UCSD-AML1 (cell line): ENCODE measurements at regions not wholly inside any gene's neighbourhood (a gene's known extent, or its start where the extent isn't known, plus 50 kb on each side); places are given as distances from the start of the nearest gene placed in this dataset.
"Not testable (repeated sequence)": the region's sequence is repeated elsewhere in the genome, so short reads cannot be mapped to it uniquely, and the experiment has no call there.

Experiments
- DNase-seq: peaks from one replicate; lab custom pipeline; 2025; ENCODE audit not compliant: unreplicated experiment; lab: John Stamatoyannopoulos, UW

DNA sequence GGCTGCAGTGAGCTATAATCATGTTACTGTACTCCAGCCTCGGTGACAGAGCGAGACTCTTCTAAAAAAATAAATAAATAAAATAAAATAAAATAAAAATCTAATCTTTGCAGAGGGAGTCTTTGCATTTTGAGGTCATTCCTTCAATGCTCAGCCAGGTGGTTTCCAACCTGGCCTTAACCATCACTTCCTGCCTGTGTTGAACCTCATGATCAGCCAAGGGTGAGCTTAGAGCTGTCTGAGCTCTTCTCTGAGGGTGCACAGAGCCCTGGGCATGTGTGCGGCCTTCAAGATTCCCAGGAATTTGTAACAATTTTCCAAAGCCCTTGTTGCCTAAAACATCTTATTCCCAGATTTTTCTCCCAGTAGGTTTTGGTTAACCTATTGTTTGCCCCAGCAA is 94.3 kb downstream of the KCNJ12 start:
- not testable (repeated sequence) for DNase-seq

DNA sequence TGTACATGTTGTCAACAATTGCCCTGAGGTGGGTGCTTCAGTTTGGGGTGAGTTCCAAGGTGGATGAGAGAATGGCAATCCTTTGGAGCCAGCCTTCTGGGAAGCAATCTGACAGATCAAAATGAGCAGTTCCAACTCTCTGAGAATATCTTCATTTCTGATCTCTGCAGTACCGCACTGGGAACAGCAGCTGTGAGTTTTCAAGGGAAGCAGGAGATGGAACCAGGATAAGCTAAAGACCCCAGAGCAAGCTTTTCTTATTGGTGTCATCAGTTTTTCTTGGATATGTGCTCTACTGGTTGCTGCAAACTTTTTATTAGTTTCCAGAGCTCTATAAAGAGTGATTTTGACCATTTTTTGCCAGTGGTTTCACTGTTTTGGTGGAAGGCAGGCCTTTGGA is 94.7 kb downstream of the KCNJ12 start:
- no peak for DNase-seq

DNA sequence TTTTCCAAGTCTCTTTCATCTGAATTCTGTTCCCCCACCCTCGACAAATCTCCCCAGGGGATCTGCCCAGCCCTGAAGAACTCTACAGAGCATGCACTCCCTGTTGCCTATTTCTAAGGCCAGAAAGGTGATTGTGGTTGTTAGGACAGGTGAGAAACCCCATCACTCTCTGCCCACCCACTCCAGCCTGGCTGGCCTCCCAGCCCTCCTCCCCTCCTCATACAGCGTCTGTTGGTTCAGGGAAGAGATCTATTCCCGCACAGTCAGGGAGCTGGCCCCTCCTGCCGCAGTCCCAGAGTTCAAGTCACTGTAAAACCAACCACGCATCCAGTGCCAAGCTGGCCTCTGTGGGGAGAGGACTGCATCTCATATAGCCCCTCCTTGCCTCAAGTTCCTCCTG is 98.7 kb downstream of the KCNJ12 start:
- DNase-seq: no peak

DNA sequence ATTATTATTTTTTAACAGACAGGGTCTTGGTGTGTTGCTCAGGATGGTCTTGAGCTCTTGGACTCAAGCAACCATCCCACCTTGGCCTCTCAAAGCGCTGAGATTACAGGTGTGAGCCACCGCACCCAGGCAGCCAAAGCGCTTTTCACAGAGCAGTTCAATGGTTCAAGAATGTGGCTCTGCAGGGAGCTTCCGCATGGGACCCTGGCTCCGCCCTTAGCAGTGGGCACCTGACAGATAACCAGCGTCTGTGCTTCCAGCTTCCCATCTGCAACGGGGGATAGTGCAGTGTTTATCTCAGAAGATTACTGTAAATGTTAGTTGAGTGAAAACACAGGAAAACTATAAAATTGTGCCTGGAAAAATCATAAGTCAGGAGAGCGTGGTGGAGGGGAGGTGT is 99.4 kb downstream of the KCNJ12 start:
- no peak for DNase-seq

DNA sequence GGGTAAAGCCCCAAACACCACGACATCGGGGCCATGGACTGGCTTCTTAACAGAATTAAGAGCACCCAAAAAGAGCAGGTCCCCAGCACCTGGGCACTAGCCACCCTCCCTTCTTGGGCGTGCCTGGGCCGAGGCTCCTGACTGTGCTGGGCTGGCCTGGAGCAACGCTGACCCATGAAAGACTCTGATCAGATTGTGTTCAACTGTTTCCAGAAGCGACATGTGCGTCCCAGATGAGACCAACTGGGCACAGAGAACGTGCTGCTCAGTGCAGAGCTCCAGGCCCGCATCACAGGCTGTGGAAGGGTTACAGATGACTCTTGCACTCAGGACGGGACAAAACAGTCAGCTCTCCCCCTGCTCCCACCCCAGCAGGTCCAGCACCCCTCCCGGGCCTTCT is 100.7 kb downstream of the KCNJ12 start:
- no peak for DNase-seq

DNA sequence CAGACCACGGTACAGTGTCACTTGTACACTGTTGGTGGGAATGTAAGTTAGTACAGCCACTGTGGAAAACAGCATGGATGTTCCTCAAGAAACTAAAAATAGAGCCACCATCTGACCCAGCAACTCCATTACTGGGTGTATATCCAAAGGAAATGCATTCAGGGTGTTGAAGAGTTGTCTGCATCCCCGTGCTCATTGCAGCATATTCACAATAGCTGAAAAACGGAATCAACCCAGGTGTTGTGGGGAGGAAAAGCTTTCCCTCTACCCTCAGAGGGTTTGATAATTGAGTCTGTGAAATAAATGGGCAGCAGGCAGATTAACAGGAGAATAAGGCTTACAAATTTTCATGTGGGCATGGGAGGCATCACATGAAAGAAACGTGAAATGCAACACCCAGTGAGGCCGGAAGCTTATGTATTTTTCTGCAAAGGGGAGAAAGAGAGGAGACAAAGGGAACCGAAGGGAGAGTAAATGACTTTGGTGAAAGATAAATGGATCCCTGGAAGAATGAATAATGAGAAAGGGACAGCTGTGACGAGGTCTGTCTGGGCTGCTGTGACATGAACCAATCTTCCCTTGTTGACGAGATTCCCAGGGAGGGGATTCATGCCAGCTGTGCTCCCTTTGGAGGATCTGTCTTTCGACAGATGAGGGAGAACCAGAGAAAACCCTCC is 106.2 kb downstream of the KCNJ12 start:
- DNase-seq: no peak

DNA sequence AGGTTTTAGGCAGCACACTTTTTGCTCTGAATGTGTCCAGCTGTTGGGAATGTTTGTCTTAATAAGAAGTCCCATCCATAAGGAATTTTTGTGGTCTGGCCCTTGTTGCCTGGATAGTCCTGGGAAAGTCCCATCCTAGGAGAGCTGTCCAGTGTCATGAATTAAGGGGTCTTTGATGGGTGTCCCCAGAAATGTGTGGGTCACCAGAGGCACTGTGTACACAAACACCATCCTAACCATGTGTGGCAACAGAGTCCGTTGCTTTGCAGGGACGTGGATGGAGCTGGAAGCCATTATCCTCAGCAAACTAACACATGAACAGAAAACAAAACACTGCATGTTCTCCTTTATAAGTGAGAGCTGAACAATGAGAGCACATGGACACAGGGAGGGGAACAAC is 111.9 kb downstream of the KCNJ12 start:
- not testable (repeated sequence) for DNase-seq

DNA sequence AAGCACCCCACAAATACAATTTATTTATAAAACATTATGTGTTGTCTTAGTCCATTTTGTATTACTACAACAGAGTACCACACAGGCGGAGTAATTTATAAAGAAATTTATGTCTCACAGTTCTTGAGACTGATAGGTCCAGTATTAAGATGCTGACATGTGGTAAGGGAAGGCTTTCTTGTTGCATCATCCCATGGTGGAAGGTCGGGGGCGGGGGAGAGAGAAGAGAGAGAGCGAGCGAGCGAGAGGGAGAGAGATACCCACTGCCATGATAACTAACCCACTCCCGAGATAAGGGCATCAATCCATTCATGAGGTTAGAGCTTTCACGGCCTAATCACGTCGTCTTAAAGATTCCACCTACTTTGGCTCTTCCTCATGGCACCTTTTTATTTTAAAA is 117.8 kb downstream of the KCNJ12 start:
- no peak for DNase-seq

DNA sequence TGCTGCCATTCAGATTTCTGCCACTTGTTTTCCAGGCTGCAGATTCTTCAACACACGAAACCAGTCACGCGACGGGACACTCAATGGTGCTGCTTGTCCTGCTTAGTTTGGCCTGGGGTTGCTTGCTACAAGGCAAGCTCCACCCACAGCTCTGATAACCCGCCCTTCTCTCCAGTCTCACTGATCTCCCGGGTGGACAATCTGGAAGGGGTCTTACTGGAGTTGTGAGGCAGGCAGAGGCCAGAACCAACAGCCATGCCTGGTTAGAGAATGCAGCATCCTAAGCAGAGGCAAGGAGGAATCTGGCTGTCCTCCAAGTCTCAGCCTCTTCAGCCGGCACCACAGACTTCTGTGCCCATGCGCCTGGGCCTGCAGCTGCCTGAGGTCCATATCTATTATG is 119.1 kb downstream of the KCNJ12 start:
- DNase-seq: no peak

DNA sequence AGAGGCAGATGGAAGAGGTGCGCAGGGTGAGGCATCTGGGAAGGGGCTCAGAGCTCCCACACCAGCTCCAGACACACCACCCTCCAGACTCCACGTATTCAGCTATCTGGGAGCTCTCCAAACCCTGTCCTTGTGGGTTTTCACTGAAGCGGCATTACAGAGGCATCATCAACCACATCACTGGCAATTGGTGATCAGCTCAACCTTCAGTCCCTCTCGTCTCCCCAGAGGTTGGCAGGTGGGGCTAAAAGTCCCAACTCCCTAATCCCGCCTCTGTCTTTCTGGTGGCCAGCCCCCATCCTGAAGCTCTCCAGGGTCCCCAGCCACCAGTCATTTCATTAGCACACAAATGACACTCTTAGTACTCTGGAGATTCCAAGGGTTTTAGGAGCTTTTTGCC is 123.9 kb downstream of the KCNJ12 start:
- DNase-seq: no peak

DNA sequence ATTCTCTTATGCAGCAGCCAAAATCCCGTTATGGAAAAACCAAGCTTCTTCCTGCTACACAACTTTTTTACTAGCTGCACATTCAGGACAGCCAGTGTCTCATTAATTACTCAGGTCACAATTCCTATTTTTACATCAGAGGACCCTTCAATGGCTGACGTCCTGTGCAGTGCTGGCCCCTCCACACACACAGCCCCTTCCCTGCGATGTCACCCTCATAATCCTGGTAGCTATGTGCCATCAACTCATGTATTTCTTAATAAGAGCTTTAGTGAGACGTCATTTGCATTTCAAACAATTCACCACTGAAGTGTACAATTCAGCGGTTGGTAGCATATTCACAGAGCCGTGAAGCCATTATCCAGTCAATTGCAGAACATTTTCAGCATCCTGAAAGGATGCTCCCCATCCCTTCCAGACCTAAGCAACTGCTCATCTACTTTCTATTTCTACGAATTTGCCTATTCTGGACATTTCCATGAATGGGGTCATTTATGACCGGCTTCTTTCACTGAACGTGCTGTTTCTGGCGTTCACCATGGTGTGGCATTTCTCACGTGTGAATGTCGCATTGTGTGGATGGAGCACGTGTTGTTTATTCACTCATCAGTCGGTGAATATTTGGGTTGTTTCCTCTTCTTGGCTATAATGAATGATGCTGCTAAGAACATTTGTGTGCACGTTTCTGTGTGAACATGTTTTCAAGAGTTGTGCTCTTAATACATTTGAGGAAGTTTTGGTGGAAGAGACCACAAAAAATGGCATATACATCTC is 126.0 kb downstream of the KCNJ12 start:
- not testable (repeated sequence) for DNase-seq

DNA sequence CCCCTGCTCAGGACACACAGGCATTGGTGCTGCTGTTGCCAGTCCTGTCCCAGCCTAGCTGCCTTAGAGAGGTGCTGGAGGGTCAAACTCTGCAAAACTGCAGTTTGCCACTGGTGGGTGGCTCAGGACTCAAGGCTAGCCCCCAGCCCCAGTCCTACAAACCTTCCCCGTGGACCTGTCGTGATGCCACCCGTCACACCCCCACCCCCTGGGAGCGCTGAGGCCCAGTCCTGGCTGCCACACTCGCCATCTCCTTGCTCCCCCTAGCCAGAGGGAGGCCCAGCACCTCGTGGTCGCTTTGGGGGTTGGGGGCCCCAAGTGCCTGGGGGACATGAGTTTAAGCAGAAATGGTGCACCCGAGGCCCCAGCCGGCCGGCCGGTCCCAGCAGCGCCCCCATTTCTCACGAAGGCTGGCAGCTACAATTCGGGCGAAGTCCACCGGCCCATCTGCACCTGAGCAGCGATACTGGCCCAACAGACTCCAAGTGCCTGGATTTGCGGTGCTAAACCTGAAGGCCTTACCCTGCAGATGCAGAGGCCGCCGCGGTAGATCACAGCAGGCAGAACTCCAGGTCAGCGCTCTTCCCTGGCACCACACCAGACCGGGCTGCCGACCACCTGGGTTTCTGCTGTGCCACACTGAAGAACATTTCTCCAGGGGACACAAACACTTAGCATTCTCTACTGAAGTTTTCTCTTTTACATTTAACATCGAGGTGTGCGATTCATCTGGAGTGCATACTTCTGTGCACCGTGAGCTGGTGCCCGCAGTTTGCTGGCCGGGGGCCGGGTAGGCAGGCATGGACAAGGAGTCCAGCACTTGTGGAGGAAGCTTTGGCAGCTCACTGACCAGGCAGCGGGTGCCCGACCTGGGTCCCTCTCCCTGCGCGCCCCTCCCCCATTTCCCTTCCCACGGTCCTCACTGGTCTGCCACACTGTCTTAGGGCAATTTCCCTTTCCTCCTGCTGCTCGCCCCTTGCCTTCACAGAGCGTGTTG is 130.0 kb downstream of the KCNJ12 start:
- no peak for DNase-seq

DNA sequence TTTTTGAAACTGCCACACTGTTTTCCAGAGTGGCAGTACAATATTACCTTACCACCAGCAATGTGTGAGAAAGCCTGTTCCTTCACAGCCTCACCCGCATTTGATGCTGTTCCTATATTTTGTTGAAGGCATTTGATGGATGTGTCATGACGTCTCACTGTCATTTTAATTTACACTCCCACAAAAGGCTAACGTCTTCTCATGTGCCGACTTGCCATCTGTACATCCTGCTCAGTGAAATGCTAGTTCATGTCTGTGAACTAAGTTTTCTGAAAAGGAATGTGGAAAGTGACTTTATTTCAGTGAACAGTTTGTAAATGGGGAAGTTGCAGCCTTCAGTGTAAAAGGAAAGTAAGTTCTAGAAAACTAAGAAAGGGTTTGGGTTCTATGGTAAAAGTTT is 131.6 kb downstream of the KCNJ12 start:
- DNase-seq: not testable (repeated sequence)

DNA sequence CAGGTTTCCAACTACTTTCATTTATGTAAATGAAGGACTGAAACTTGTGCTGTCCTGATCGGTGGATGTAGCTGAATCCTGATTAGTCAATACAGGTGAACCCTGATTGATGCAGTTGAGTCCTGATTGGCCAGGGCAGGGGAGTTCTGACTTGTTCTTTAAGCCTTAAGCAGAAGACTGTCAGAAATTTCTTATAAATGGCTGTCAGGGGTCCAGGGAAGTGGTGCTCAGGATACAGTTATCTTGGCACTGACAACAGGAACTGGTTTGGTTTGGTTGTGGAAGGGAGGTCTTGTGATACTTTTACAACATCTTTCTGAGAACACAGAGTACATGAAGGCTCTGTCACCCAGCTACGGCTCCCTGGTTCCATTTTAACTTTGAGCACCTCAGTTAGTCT is 132.1 kb downstream of the KCNJ12 start:
- DNase-seq: no peak

DNA sequence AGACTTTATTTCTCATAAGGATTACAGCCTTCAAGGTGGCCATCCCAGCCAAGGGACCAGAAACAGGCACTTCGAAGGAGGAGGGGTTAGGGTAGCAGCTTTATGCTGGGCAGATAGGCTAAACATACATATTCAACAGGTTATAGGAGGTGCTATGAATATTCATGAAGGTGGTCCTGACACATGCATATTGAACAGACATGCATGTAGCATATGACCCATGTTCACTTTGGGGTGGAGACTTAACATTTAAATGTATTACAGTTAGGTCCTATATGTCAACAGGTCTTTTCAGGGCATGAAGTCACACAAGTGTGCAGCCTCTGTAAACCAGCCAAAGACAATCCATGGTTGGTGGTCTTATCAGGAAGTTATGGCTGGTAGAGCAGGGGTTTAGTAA is 133.2 kb downstream of the KCNJ12 start:
- not testable (repeated sequence) for DNase-seq

DNA sequence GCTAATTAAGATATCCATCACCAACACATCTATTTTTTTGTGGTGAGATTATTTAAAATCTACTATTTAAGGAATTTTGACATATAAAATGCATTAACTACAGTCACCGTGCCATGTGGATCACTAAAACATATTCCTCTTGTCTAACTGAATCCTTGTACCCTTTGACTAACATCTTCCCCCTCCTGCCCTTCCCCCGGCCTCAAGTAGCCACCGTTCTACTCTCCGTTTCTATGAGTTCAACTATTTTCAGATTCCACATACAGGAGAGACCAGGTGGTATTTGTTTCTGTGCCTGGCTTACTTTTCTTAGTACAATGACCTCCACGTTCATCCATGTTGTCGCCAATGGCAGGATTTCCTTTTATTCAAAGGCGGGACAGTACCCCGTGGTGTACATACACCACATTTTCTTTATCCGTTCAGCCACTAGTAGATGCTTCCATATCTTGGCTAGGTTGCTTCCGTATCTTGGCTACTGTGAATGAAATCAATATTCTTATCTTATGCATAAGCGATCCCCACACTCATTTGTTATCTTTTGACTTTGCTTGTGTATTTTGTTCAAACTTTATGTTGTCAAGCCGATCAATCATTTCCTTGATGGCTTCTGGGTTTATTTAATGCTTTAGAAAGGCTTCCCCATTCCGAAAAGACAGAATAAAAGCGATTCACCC is 134.7 kb downstream of the KCNJ12 start:
- DNase-seq: no peak

DNA sequence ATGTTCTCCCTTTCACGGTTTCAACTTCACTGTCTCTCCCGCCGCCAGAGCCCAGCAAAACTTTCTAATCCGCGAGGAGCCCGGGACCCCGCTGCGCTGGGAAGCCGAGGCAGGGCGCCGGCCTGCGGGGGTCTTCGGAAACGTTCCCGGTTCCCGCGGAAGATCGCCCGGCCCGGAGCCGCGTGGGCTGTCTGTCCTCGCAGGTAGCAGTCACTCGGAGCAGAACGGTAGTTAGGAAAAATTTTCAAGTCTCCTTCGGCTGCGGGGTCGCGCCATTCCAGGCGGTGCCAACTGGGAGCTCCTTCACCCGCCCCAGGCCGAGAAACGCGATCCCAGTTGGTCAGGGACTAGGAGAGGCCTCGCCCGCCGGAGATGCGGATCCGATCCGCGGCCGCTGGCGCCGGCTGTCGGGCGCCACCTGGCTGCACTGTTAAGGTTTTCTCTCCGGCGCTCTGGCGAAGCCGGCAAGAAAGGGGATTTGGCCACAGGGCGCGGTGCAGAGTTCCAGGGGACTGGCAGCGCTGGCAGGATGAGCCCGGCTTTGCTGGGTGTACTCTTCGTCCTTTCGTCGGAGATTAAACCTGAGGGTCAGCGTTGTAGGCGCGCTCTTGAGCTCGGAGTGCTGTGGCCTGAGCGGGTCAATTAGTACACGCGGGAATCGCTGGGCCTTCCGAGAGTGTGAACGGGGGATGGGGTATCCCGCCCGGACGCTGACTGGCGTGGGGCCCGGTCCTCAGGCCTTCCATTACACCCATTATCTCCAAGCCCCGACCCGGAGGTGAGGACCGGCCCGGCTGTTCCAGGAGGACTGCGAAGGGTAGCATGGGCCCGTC is 135.4 kb downstream of the KCNJ12 start:
- DNase-seq: peak; percentile 73

DNA sequence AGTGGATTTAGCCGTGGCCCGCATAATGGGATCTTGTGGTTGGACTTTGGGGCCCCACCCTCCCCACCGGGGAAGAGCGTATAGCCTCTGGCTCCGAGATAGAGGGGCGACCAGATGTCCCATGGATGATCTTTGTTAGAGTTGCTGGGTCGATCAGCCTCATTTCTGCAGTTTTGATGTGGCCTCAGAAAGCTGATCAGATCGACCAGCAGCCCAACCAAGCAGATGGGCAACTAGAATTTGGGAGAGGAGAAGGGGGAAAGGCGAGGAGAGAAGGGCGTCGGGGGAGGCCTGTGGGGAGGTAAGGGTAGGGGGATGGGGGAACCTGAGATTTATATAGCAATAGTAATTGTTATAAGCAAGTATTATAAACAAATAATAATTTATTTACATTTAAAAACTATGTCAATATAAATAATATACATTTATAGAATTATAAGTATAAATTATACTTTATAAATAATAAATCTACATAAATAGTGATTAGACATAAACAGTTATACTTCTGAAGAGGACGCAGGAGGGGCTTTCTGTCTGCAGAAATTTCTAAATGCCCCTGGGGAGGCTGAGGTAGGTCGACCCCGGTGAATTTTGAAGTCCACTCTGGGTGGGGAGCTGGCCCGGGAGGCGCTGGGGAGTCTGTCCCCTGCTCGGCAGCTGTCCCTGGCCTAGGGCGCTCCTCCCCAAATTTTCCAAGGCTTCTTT is 136.3 kb downstream of the KCNJ12 start:
- DNase-seq: no peak

DNA sequence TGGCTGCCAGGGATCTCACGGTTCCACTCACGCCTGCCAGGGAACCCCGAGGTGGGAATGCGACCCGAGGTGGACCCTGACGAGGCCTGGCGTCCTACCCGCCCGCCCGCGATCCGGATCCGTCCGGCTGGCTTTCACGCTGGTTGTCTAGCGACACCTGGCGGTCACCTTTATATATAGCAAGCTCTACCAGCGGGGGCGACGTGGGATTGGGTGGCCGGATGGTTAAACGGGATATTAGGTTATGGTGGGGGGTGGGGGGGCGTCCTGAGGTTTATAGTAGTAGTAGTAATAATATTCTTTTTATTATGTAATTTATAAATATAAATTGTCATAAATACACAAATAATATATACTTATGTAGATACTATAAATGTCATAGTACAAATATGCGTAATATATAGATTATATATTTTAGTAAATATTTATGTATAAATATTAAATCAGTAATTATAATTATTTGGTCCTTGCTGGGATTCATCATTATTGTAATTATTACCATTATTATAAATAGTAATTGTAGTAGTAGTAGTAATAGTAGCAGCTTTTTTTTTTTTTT is 136.9 kb downstream of the KCNJ12 start:
- peak; percentile 60 for DNase-seq
